Vagina (tissue), 2 donors: ENCODE measurements at regions not wholly inside any gene's neighbourhood (a gene's known extent, or its start where the extent isn't known, plus 50 kb on each side); places are given as distances from the start of the nearest gene placed in this dataset.

ENCODE experiments used
- POLR2A ChIP-seq, 2 donors: fragments of 450-650 bp; IDR thresholded peaks; one replicate each; pipeline ENCODE4 v1.6.1; 2017; ENCODE audit warnings: antibody characterized with exemption in 2 of 2, mild to moderate bottlenecking in 2 of 2, moderate library complexity in 2 of 2
- TF ChIP-seq, protein P1 (sequence below), 3 experiments: fragments of 450-650 bp in 2 of 3; fragments of 200-600 bp in 1 of 3; sonication (generic) in 1 of 3; IDR thresholded peaks; one replicate each; pipeline ENCODE4 v1.5.1; 2017 to 2019; ENCODE audit warnings: antibody characterized with exemption in 3 of 3, mild to moderate bottlenecking in 2 of 3, moderate library complexity in 2 of 3

DNA sequence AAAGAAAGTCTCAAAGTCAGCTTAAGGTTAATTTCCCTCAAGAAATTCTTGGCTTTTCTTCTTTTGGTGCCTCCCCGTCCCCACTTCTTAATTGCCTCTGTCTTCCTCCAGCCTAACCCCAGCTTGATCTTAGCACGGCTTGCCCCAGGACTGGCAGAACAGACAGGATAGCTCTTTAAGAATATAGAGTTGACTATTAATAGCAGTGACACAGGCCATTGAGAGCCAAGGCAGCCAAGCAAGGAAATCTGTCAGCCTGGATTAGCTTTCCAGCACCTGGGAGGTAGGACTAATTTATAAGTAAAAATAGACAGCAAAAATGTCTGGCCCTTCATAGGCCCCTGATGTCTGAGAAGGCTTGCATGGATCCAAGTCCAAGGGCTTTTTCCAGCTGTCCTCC, 384.6 kb upstream of the SLC30A5 start:
- TF ChIP-seq POLR2A (IDR thresholded peaks at IDR 0.05), result no peak
- TF ChIP-seq, protein P1, sequence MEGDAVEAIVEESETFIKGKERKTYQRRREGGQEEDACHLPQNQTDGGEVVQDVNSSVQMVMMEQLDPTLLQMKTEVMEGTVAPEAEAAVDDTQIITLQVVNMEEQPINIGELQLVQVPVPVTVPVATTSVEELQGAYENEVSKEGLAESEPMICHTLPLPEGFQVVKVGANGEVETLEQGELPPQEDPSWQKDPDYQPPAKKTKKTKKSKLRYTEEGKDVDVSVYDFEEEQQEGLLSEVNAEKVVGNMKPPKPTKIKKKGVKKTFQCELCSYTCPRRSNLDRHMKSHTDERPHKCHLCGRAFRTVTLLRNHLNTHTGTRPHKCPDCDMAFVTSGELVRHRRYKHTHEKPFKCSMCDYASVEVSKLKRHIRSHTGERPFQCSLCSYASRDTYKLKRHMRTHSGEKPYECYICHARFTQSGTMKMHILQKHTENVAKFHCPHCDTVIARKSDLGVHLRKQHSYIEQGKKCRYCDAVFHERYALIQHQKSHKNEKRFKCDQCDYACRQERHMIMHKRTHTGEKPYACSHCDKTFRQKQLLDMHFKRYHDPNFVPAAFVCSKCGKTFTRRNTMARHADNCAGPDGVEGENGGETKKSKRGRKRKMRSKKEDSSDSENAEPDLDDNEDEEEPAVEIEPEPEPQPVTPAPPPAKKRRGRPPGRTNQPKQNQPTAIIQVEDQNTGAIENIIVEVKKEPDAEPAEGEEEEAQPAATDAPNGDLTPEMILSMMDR (IDR thresholded peaks at IDR 0.05), result no peak
